ENCODE measurements at regions not wholly inside any gene's neighbourhood (a gene's known extent, or its start where the extent isn't known, plus 50 kb on each side); places are given as distances from the start of the nearest gene placed in this dataset.
"Not testable (repeated sequence)": the region's sequence is repeated elsewhere in the genome, so short reads cannot be mapped to it uniquely, and the experiment has no call there.

DNA sequence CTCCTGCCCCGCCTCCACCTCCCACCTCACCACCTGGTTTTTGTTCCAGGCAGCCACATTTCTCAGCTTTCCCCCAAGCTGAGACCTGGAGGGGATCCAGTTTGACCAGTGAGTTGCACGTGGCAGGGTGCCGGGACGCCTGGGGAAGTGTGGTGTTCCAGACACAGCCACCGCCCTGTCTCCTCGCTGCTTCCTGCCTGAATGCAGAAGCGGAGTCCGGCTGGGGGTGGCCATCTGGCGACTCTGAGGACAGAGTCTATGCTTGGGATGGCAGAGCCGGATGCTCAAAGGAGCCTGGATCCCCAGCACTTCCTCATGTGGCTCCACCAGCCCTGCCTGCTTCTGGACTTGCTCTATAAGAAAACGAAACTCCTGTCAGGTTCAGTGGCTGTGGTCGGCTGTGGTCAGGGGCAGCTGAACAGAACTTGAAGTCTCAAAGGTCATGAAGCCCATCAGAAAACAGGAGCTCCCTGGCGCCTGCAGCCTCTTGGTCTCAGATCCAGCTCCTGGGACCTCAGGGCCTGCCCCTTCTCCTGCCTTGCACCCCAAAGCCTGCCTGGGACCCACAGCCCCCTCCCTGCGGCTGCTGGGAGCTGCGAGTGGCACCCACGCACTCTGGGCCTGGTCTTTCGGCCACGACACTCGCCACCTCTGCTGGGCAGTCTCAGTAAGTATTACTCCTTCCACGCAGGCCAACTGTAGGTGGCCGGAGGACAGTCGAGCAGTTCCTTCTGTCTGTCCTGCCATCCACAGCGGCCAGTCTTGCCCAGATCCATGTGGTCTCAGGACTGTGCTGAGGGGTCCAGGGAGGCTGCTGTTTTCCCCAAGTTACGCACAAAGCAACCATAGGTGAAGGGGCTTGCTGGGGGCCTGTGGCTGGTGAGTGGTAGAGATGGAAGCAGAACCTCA, 112.8 kb upstream of the MEF2A start:
- peak; percentile 28 for DNase-seq
- no peak overlapping the region for H3K4me3 ChIP-seq (ENCODE audit: insufficient read depth, low read depth, low read length)
- no peaks in the 10 kb centered on the region for H3K36me3 ChIP-seq (replicated peaks; ENCODE audit: control insufficient read depth, insufficient read depth, low read length)
- H3K27me3 ChIP-seq (ENCODE audit: control insufficient read depth, insufficient read depth, low read length): no peaks in the 10 kb centered on the region

DNA sequence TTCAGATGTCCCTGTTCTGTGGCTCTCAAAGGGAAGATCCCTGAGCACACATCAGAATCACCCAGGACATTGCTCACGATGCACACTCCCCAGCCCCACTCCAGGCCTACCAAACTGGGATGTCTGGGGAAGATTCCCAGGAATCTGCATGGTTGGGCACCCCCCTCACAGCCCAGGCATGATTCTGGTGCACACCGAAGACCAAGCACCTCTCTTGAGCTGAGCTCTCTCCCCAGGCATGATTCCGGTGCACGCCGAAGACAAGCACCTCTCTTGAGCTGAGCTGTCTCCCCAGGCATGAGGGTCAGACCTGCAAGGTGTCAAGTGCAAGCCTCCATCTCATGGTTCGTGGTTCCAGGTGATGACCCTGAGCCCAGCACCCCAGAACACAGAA, 112.2 kb upstream of the MEF2A start:
- Histone ChIP-seq H3K36me3 (replicated peaks; ENCODE audit: control insufficient read depth, insufficient read depth, low read length) (no peaks in the 10 kb centered on the region), H3K4me3 (ENCODE audit: insufficient read depth, low read depth, low read length) (no peak overlapping the region), H3K27me3 (ENCODE audit: control insufficient read depth, insufficient read depth, low read length) (no peaks in the 10 kb centered on the region)
- no peak for DNase-seq

DNA sequence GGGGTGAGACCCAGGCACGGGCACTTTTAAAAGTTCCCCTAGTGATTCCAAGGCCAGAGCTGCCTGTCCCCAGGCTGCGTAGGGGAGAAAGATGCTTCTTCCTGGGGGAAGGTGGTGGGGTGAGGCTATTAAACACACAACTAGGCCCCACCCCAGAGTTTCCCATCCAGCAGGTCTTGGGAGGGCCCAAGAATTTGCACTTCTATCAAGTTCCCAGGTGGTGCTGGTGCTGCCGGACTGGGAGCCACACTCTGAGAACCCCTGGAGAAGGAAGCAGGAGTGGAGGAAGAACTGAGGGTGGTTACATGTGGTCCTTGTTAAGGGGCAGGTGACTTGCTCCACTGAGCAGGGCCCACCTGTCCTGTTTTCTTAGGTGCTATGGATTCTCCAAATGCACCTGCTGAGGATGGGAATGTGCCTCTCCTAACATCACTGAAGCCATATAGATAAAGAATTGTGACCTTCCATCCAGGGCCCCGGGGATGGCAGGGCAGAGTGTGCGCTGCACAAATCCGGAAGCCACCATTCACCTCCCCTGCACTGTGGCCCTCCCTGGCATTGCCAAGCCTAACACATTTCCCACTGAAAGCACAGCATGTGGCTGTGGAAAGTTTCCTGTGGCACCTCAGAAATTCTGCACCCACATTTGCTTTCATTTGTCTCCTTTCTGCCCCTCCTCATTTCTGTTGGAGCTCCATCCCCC, 111.5 kb upstream of the MEF2A start:
- H3K27me3 ChIP-seq (ENCODE audit: control insufficient read depth, insufficient read depth, low read length): no peaks in the 10 kb centered on the region
- no peaks in the 10 kb centered on the region for H3K36me3 ChIP-seq (replicated peaks; ENCODE audit: control insufficient read depth, insufficient read depth, low read length)
- no peak for DNase-seq
- no peak overlapping the region for H3K4me3 ChIP-seq (ENCODE audit: insufficient read depth, low read depth, low read length)

DNA sequence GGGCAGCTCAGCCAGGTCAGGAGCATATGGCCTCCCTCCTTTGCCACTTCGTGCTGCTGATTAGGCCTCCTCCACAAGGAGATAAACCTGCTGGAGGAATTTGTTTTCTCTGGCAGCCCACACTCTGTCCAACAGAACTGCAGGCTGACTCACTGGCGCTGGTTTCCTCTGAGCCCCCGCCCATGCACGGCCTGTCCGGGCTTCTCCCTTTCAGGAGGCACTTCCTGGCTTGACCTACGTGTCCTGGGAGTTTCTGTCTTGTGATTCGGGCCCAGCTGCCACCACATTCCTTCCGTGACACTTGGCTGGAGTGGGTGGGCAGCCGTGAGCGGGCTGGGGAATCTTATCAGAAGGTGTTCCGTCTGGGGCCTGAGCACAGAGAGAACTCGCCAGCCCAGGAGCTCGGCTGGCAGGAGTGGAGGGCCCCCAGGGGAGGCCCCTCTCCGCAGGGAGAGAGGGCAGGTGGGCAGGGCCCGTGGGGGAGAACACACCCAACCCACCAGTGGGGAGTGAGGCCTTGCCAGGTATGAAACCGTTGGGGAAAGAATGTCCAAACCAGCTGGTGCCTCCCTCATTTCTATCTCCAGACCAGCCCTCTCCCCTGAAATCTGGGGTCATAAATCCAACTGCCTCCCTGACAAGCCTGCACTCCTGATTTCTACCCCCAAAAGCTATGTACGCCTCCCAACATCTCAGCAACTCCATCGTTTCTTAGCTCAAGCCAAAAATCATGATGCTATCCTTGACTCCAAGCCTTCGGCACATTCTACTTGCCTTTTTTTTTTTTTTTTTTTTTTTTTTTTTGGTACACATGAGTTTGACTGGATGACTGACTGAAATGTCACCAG, 110.6 kb upstream of the MEF2A start:
- Histone ChIP-seq H3K27me3 (ENCODE audit: control insufficient read depth, insufficient read depth, low read length) (no peaks in the 10 kb centered on the region), H3K36me3 (replicated peaks; ENCODE audit: control insufficient read depth, insufficient read depth, low read length) (no peaks in the 10 kb centered on the region), H3K4me3 (ENCODE audit: insufficient read depth, low read depth, low read length) (no peak overlapping the region)
- peak; percentile 42 for DNase-seq

DNA sequence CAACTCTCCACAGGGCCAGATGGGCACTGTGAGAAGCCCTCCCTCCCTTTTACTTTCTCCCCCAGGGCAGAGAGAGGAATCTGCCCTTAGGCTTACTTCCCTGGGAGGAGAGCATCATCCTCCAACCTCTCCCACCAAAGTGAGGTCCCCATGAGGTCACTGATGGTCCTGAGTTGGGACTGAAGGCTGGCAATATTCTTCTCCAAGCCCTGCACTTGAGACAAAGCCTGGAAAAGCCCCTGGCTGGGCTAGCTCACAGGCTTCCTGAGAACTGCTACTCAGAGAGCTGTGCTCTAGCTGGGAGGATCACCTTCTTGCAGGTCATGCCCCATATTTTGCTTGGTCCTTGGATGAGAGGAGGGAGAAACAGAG, 110.0 kb upstream of the MEF2A start:
- Histone ChIP-seq H3K4me3 (ENCODE audit: insufficient read depth, low read depth, low read length) (no peak overlapping the region), H3K27me3 (ENCODE audit: control insufficient read depth, insufficient read depth, low read length) (no peaks in the 10 kb centered on the region), H3K36me3 (replicated peaks; ENCODE audit: control insufficient read depth, insufficient read depth, low read length) (no peaks in the 10 kb centered on the region)
- no peak for DNase-seq

DNA sequence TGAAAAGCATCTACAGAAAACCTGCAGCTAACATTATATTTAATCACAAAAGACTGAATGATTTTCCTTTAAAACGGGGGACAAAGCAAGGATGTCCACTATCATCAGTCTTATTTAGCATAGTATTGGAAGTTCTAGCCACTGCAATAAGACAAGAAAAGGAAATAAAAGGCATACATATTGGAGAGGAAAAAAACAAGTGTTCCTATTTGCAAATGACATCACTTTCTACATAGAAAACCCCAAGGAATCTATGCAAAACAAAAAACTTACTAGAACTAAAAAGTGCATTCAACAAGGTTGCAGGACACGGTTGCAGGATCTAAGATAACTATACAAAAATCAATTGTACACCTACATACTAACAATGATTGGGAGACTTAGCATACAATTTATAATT, 101.6 kb upstream of the MEF2A start:
- H3K4me3 ChIP-seq (ENCODE audit: insufficient read depth, low read depth, low read length): no peak overlapping the region

DNA sequence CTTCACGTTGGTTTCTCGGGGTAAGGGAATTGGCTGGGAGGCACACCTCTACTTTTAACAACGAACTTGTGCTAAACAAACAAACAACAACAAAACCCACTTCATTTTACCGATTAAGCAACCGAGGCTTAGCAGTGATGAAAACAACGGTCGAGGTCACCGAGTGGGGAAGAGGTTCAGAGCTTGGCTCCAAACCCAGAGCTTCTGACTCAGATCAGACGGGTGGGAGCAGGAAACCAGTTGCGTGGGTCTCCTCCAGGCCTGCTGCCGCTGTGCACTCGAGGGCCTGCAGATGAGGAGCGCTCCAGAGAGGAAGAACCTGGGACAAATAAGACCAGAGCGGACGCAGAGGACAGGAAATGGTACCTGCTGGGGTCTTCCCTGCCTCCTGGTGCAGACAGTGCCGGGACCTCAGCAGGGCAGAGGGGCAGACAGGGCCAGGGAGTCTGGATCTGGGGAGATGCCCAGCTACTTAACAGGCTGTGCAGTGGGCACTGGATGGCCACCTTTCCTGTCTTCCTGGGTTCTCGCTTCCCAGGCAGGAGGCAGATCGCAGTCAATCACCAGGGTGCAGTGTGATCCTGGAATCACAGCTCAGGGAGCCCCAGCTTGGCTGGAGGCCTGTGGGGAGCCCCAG, 99.0 kb upstream of the MEF2A start:
- peak; percentile 26 for DNase-seq
- Histone ChIP-seq H3K36me3 (replicated peaks; ENCODE audit: control insufficient read depth, insufficient read depth, low read length) (no peaks in the 10 kb centered on the region), H3K4me3 (ENCODE audit: insufficient read depth, low read depth, low read length) (no peak overlapping the region), H3K27me3 (ENCODE audit: control insufficient read depth, insufficient read depth, low read length) (no peaks in the 10 kb centered on the region)

More for the DNA sequence above, 101.6 kb upstream of the MEF2A start:
- Histone ChIP-seq H3K36me3 (replicated peaks; ENCODE audit: control insufficient read depth, insufficient read depth, low read length) (no peaks in the 10 kb centered on the region), H3K27me3 (ENCODE audit: control insufficient read depth, insufficient read depth, low read length) (no peaks in the 10 kb centered on the region)
- no peak for DNase-seq

DNA sequence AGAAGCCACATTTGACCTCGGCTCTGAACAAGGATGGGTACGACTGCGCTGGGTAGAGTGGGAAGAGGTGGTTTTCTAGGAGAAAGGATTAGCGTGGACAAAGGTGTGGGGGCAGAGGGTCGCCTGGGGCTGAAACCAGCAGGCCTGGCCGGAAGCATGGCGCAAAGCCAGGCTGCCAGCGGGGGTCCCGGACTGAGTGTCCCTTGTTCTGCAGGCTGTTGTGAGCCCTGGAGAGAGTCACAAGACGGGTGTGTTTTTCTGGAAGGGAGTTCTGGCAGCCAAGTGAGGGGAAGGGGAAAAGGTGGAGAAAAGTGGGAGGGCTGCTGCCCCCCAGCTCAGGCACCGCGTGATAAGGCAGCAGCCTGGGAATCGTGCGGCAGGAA, 98.5 kb upstream of the MEF2A start:
- no peak for DNase-seq
- Histone ChIP-seq H3K4me3 (ENCODE audit: insufficient read depth, low read depth, low read length) (no peak overlapping the region), H3K27me3 (ENCODE audit: control insufficient read depth, insufficient read depth, low read length) (no peaks in the 10 kb centered on the region), H3K36me3 (replicated peaks; ENCODE audit: control insufficient read depth, insufficient read depth, low read length) (no peaks in the 10 kb centered on the region)

DNA sequence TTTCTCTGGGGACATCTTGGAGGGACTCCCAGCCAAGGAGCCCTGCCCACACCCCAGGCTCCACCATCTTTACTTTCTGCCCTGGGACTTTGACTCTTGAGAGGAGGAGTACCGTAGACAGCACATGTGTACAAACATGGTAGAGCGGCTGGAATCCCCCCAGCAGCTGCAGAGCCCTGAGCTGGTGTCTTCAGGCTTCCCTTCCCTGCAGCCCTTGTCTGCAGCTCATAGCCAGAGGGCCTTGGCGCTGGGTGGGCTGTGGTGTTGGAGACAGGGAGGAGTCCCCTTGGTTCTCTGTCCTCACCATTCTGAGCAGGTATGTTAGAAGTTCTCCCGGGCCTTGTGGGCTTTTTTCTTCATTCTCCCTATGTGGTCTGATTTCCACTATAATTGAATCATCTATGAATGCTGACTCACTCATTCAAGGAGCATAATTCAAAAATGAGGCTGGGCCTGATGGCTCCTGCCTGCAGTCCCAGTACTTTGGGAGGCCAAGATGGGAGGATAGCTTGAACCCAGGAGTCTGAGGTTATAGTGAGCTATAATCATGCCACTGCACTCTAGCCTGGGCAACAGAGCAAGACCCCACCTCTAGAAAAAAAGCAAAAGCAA, 97.8 kb upstream of the MEF2A start:
- no peak for DNase-seq
- Histone ChIP-seq H3K27me3 (ENCODE audit: control insufficient read depth, insufficient read depth, low read length) (no peaks in the 10 kb centered on the region), H3K36me3 (replicated peaks; ENCODE audit: control insufficient read depth, insufficient read depth, low read length) (no peaks in the 10 kb centered on the region), H3K4me3 (ENCODE audit: insufficient read depth, low read depth, low read length) (no peak overlapping the region)

DNA sequence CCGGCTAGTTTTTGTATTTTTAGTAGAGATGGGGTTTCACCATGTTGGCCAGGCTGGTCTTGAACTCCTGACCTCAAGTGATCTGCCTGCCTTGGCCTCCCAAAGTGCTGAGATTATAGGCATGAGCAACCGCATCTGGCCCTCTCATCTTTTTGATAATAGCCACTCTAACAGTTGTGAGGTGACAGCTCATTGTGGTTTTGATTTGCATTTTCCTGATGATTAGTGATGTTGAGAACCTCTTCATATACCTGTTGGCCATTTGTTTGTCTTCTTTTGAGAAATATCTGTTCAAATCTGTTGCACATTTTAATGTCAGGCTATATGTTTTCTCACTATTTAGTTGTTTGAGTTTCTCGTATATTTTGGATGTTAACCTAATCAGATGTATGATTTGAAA, 95.6 kb upstream of the MEF2A start:
- H3K27me3 ChIP-seq (ENCODE audit: control insufficient read depth, insufficient read depth, low read length); H3K4me3 ChIP-seq (ENCODE audit: insufficient read depth, low read depth, low read length); DNase-seq; H3K36me3 ChIP-seq (replicated peaks; ENCODE audit: control insufficient read depth, insufficient read depth, low read length): not testable (repeated sequence)

DNA sequence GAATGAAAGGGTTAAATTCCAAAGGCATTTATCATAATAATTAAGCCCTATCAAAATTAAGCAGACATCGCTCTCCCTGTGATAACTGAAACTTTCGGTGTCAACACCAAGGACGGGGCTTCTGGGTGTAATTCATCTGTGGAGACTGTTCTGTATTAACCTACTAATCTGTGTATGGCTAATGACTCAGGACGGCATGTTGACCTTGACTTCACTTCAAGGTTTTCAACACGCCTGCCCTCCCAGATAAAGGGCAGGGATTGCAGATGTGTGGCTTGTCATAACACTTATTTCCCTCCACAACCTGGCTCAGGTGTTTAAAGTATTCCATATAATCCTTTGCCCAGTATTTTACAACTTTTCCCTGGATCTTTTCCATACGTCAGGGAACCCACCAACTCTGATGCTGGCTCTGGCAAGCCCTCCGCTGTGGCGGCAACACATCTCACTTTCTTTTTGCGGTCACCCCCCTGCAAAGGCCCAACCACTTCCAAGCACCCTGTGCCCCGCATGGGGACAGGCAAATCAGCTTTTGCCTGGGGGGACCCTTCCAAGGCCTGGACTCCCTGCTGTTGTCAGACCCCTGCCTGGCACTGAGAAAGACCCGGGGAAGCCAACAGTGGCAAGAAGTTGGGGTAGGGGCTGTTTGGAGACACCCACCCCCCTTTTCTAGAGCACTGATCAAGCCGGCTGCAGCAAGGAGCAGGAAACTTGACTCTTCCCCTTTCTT, 93.2 kb upstream of the MEF2A start:
- Histone ChIP-seq H3K36me3 (replicated peaks; ENCODE audit: control insufficient read depth, insufficient read depth, low read length) (no peaks in the 10 kb centered on the region), H3K27me3 (ENCODE audit: control insufficient read depth, insufficient read depth, low read length) (no peaks in the 10 kb centered on the region), H3K4me3 (ENCODE audit: insufficient read depth, low read depth, low read length) (no peak overlapping the region)
- DNase-seq: peak; percentile 20

DNA sequence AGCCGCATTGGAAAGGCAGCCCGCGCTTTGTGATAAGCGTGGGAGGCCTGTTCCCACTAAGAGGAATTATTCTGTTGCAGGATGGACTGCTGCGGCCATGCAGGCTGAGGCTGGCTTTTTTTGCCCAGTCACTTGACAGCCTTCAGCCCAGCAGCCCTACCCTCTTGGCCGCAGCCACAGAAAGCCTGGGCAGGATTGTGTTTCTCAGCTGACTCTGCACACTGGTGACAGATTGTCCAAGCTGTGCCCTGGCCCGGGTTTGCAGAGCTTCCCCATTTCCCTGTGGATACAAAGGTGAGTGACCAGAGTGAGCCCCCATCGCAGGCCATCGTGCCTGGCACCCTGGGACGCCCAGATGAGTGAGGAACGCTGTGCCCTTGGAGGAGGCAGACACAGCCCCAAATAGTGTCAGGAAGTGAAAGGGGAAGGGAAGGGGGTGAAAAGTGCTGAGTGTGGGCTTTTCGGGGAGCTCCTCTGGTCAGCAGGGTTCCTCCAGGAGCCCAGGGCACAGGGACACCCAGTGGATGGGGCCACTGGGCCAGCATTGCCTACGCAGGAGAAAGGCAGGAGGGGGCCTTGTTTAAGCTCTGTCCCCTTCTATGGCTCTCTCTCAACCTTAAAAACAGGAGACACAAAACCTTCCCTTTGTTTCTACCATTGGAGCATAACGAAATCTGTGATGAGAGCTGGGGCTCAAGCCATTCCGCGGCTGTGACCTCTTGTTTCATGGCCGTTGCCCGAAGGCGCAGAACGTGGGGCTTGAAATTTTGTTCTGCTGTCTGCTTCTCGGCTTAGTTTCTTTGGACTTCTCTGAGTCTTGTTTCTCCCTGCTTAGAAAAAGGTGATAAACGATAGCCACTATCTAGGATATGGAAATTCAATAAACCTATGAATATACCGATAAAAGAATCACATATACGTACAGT, 91.5 kb upstream of the MEF2A start:
- Histone ChIP-seq H3K36me3 (replicated peaks; ENCODE audit: control insufficient read depth, insufficient read depth, low read length) (no peaks in the 10 kb centered on the region), H3K27me3 (ENCODE audit: control insufficient read depth, insufficient read depth, low read length) (no peaks in the 10 kb centered on the region), H3K4me3 (ENCODE audit: insufficient read depth, low read depth, low read length) (no peak overlapping the region)
- DNase-seq: peak; percentile 26
